ENCODE measurements at regions not wholly inside any gene's neighbourhood (a gene's known extent, or its start where the extent isn't known, plus 50 kb on each side); places are given as distances from the start of the nearest gene placed in this dataset.

GRCh38 chr2:198883604-198884003, 574.1 kb downstream of the SATB2 start:
- TF ChIP-seq EP300 (IDR thresholded peaks at IDR 0.05; ENCODE audit: borderline replicate concordance) (no peak), NFIC (IDR thresholded peaks at IDR 0.05) (no peak), ZBTB7A (IDR thresholded peaks at IDR 0.05; ENCODE audit: low read depth) (no peak), YY1 (IDR thresholded peaks at IDR 0.05; ENCODE audit: low read depth) (no peak), FOXM1 (IDR thresholded peaks at IDR 0.05; ENCODE audit: borderline replicate concordance, low read depth) (no peak), USF1 (IDR thresholded peaks at IDR 0.05) (no peak), MAX (IDR thresholded peaks at IDR 0.05) (no peak), CEBPB (IDR thresholded peaks at IDR 0.05) (no peak), TAF1 (IDR thresholded peaks at IDR 0.05; ENCODE audit: low read depth) (no peak), TEAD4 (IDR thresholded peaks at IDR 0.05) (no peak), RAD21 (IDR thresholded peaks at IDR 0.05; ENCODE audit: low read depth) (no peak), TCF12 (IDR thresholded peaks at IDR 0.05; ENCODE audit: low read depth) (no peak), CREB1 (IDR thresholded peaks at IDR 0.05; ENCODE audit: low read depth) (no peak), REST (IDR thresholded peaks at IDR 0.05; ENCODE audit: low read depth) (no peak), EGR1 (IDR thresholded peaks at IDR 0.05) (no peak)

GRCh38 chr2:198880986-198881385, 576.8 kb downstream of the SATB2 start:
- no peak for TF ChIP-seq MAX (IDR thresholded peaks at IDR 0.05)
- no peak for TF ChIP-seq CEBPB (IDR thresholded peaks at IDR 0.05)
- TF ChIP-seq ZBTB7A (IDR thresholded peaks at IDR 0.05; ENCODE audit: low read depth): no peak
- TF ChIP-seq CREB1 (IDR thresholded peaks at IDR 0.05; ENCODE audit: low read depth): no peak
- TF ChIP-seq USF1 (IDR thresholded peaks at IDR 0.05): no peak
- no peak for TF ChIP-seq EGR1 (IDR thresholded peaks at IDR 0.05)
- TF ChIP-seq REST (IDR thresholded peaks at IDR 0.05; ENCODE audit: low read depth): no peak
- no peak for TF ChIP-seq YY1 (IDR thresholded peaks at IDR 0.05; ENCODE audit: low read depth)
- no peak for TF ChIP-seq TEAD4 (IDR thresholded peaks at IDR 0.05)
- no peak for TF ChIP-seq RAD21 (IDR thresholded peaks at IDR 0.05; ENCODE audit: low read depth)
- no peak for TF ChIP-seq TCF12 (IDR thresholded peaks at IDR 0.05; ENCODE audit: low read depth)
- no peak for TF ChIP-seq EP300 (IDR thresholded peaks at IDR 0.05; ENCODE audit: borderline replicate concordance)
- TF ChIP-seq TAF1 (IDR thresholded peaks at IDR 0.05; ENCODE audit: low read depth): no peak
- TF ChIP-seq FOXM1 (IDR thresholded peaks at IDR 0.05; ENCODE audit: borderline replicate concordance, low read depth): no peak
- TF ChIP-seq NFIC (IDR thresholded peaks at IDR 0.05): no peak

GRCh38 chr2:198880421-198880820, 577.3 kb downstream of the SATB2 start:
- TF ChIP-seq NFIC (IDR thresholded peaks at IDR 0.05) (no peak), ZBTB7A (IDR thresholded peaks at IDR 0.05; ENCODE audit: low read depth) (no peak), TEAD4 (IDR thresholded peaks at IDR 0.05) (no peak), MAX (IDR thresholded peaks at IDR 0.05) (no peak), USF1 (IDR thresholded peaks at IDR 0.05) (no peak), FOXM1 (IDR thresholded peaks at IDR 0.05; ENCODE audit: borderline replicate concordance, low read depth) (no peak)

GRCh38 chr2:198874472-198874858, 583.3 kb downstream of the SATB2 start:
- no peak for TF ChIP-seq ZBTB7A (IDR thresholded peaks at IDR 0.05; ENCODE audit: low read depth)
- no peak for TF ChIP-seq EP300 (IDR thresholded peaks at IDR 0.05; ENCODE audit: borderline replicate concordance)
- no peak for TF ChIP-seq CEBPB (IDR thresholded peaks at IDR 0.05)
- TF ChIP-seq TEAD4 (IDR thresholded peaks at IDR 0.05): no peak
- no peak for TF ChIP-seq RAD21 (IDR thresholded peaks at IDR 0.05; ENCODE audit: low read depth)
- TF ChIP-seq REST (IDR thresholded peaks at IDR 0.05; ENCODE audit: low read depth): no peak
- TF ChIP-seq FOXM1 (IDR thresholded peaks at IDR 0.05; ENCODE audit: borderline replicate concordance, low read depth): no peak
- TF ChIP-seq TAF1 (IDR thresholded peaks at IDR 0.05; ENCODE audit: low read depth): no peak
- TF ChIP-seq CREB1 (IDR thresholded peaks at IDR 0.05; ENCODE audit: low read depth): no peak

Measured in Ishikawa (cell line).